ENCODE measurements at regions not wholly inside any gene's neighbourhood (a gene's known extent, or its start where the extent isn't known, plus 50 kb on each side); places are given as distances from the start of the nearest gene placed in this dataset.

GRCh38 chrX:122869171-122869570 is 314.9 kb upstream of the GRIA3 start:
- intact Hi-C loops (cut with DNase I; ENCODE audit: low total_unique reads): no loop called here
- DNase-seq: no peak
- Histone ChIP-seq H3K9me3 (no peaks in the 10 kb centered on the region), H3K27ac (no peak overlapping the region), H3K36me3 (no peaks in the 10 kb centered on the region), H3K4me3 (no peak overlapping the region), H3K27me3 (no peaks in the 10 kb centered on the region), H3K4me1 (no peaks in the 10 kb centered on the region)
- TF ChIP-seq POLR2A (IDR thresholded peaks at IDR 0.05): no peak
- no peak for TF ChIP-seq CTCF (IDR thresholded peaks at IDR 0.05)

GRCh38 chrX:122878269-122878668 is 305.8 kb upstream of the GRIA3 start:
- intact Hi-C loops (cut with DNase I; ENCODE audit: low total_unique reads): no loop called here
- Histone ChIP-seq H3K4me3 (no peak overlapping the region), H3K27me3 (no peaks in the 10 kb centered on the region), H3K36me3 (no peaks in the 10 kb centered on the region), H3K27ac (no peak overlapping the region), H3K9me3 (no peaks in the 10 kb centered on the region), H3K4me1 (no peaks in the 10 kb centered on the region)
- TF ChIP-seq POLR2A (IDR thresholded peaks at IDR 0.05): no peak
- no peak for TF ChIP-seq CTCF (IDR thresholded peaks at IDR 0.05)
- DNase-seq: no peak

- no peak overlapping the region for H3K4me3 ChIP-seq
- no peak for TF ChIP-seq CTCF (IDR thresholded peaks at IDR 0.05)
- no peak for TF ChIP-seq POLR2A (IDR thresholded peaks at IDR 0.05)
- DNase-seq: no peak
- no peaks in the 10 kb centered on the region for H3K9me3 ChIP-seq
- intact Hi-C loops (cut with DNase I; ENCODE audit: low total_unique reads): no loop called here
- H3K4me1 ChIP-seq: no peaks in the 10 kb centered on the region
- no peak overlapping the region for H3K27ac ChIP-seq
- H3K27me3 ChIP-seq: no peaks in the 10 kb centered on the region
- no peaks in the 10 kb centered on the region for H3K36me3 ChIP-seq
These were observed 303.1 kb upstream of the GRIA3 start for GRCh38 chrX:122880952-122881351.

GRCh38 chrX:122890729-122891128 is 293.3 kb upstream of the GRIA3 start:
- Histone ChIP-seq H3K27ac (no peak overlapping the region), H3K4me3 (no peak overlapping the region), H3K4me1 (no peaks in the 10 kb centered on the region), H3K9me3 (no peaks in the 10 kb centered on the region), H3K27me3 (no peaks in the 10 kb centered on the region), H3K36me3 (no peaks in the 10 kb centered on the region)
- TF ChIP-seq POLR2A (IDR thresholded peaks at IDR 0.05) (no peak), CTCF (IDR thresholded peaks at IDR 0.05) (no peak)
- no peak for DNase-seq
- intact Hi-C loops (cut with DNase I; ENCODE audit: low total_unique reads): no loop called here

- Histone ChIP-seq H3K9me3 (no peaks in the 10 kb centered on the region), H3K4me3 (no peak overlapping the region), H3K4me1 (no peaks in the 10 kb centered on the region), H3K27ac (no peak overlapping the region), H3K36me3 (no peaks in the 10 kb centered on the region), H3K27me3 (no peaks in the 10 kb centered on the region)
- no peak for TF ChIP-seq CTCF (IDR thresholded peaks at IDR 0.05)
- no peak for TF ChIP-seq POLR2A (IDR thresholded peaks at IDR 0.05)
- no peak for DNase-seq
- intact Hi-C loops (cut with DNase I; ENCODE audit: low total_unique reads): no loop called here
These were observed 277.4 kb upstream of the GRIA3 start for GRCh38 chrX:122906726-122907125.
